Kidney (tissue), 13 donors: ENCODE measurements at regions not wholly inside any gene's neighbourhood (a gene's known extent, or its start where the extent isn't known, plus 50 kb on each side); places are given as distances from the start of the nearest gene placed in this dataset.

Experiments
- DNase-seq, 5 donors: peaks; one replicate each; pipeline ENCODE4 v3.0.0-alpha.2; 2013 to 2020
- FAIRE-seq: peaks from 2 replicates; lab custom pipeline; 2012; peaks lifted over from hg19 to GRCh38; lab: Jason Lieb, UNC
- H3K27ac ChIP-seq, 2 donors: one replicate each; pipeline ENCODE4 v1.7.0; 2013; ENCODE audit warnings: low read depth in 2 of 2, low read length in 2 of 2, inconsistent platforms in 1 of 2
- H3K27me3 ChIP-seq: one replicate; pipeline ENCODE4 v1.7.1; 2013; ENCODE audit warnings: low read length, inconsistent platforms; ENCODE audit not compliant: control insufficient read depth, insufficient read depth
- H3K36me3 ChIP-seq, 3 donors: one replicate each; pipeline versions ENCODE4 v1.7.0 to v1.7.1; 2013; ENCODE audit warnings: low read length in 3 of 3, control low read depth in 1 of 3, inconsistent platforms in 1 of 3; ENCODE audit not compliant: insufficient read depth in 3 of 3, control insufficient read depth in 2 of 3
- H3K4me1 ChIP-seq, 3 donors: one replicate each; pipeline versions ENCODE4 v1.7.0 to v1.7.1; 2013; ENCODE audit warnings: low read length in 3 of 3, inconsistent platforms in 1 of 3, low read depth in 1 of 3; ENCODE audit not compliant: control insufficient read depth in 2 of 3, insufficient read depth in 2 of 3
- H3K4me3 ChIP-seq, 3 donors: one replicate each; pipeline versions ENCODE4 v1.7.0 to v1.8.1; 2013; ENCODE audit warnings: low read length in 3 of 3, control low read depth in 1 of 3, inconsistent platforms in 1 of 3
- H3K9ac ChIP-seq, 3 donors: one replicate each; pipeline versions ENCODE4 v1.7.0 to v1.7.1; 2013; ENCODE audit warnings: low read length in 3 of 3, control low read depth in 1 of 3, inconsistent platforms in 1 of 3
- H3K9me3 ChIP-seq, 3 donors: one replicate each; pipeline versions ENCODE4 v1.7.0 to v1.7.1; 2013; ENCODE audit warnings: low read length in 3 of 3, control low read depth in 1 of 3, inconsistent platforms in 1 of 3; ENCODE audit not compliant: control insufficient read depth in 2 of 3, insufficient read depth in 1 of 3
- intact Hi-C: fragments of 100-400 bp; cut with DNase I; formaldehyde crosslinking; loops from one replicate; pipeline ENCODE4 v1.11.1; 2022
- TF ChIP-seq, protein P1 (sequence below): IDR thresholded peaks from 3 replicates; pipeline ENCODE4 v1.5.1; 2012; ENCODE audit warnings: mild to moderate bottlenecking, moderate library complexity, borderline replicate concordance; ENCODE audit not compliant: insufficient read depth; ENCODE audit errors: extremely low read depth
- donor health status: control.
- donor health status: control.
- donor health status: control.
- donor health status: control.
- donor health status: control.
- donor health status: DM: yes; HTN: yes; CAD: no.
- donor health status: Normal renal cell carcinoma (clear cell type).

DNA sequence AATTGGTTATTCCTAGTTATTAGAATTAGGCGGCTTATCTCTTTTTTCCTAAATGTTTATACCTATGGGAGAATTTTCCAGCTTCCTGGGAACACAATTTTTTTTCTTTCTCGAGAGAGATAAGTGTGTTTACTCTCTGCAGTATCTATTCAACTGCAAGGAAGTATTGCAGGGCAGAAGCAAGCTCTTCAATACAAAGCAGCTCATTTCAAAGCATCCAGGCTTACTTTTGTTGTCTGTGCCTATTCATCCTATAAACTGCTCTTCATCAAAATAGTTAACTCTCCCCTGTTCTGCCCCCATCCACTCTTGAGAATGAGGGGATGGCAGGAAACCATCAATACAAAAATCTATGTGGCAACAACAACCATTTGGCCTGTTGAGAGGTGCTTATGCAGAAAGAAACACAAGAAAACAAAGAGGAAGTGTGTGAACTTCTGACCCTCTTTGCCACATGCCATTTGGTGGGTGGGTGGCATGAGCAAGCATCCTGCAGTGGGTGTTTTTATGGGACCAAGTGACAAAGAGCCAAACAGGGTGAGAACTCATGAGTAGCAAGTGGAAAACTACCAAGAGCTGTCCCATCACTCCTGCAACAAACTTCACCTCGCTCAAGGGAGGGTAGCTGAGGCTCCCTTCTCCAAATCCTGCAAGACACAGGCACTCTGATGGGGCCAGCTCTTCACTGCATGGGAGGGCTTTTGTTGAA is 50.6 kb upstream of the MRPS6 start:
- no peak for FAIRE-seq
- Histone ChIP-seq H3K27me3 (no peaks in the 10 kb centered on the region), H3K27ac (no peak overlapping the region), H3K9ac (no peak overlapping the region), H3K36me3 (no peaks in the 10 kb centered on the region), H3K9me3 (peaks cover 0 to 5% (median 0%) of the 10 kb centered on the region in 3 donors), H3K4me3 (no peak overlapping the region), H3K4me1 (no peaks in the 10 kb centered on the region)
- intact Hi-C loops: no loop called here
- TF ChIP-seq, protein P1, sequence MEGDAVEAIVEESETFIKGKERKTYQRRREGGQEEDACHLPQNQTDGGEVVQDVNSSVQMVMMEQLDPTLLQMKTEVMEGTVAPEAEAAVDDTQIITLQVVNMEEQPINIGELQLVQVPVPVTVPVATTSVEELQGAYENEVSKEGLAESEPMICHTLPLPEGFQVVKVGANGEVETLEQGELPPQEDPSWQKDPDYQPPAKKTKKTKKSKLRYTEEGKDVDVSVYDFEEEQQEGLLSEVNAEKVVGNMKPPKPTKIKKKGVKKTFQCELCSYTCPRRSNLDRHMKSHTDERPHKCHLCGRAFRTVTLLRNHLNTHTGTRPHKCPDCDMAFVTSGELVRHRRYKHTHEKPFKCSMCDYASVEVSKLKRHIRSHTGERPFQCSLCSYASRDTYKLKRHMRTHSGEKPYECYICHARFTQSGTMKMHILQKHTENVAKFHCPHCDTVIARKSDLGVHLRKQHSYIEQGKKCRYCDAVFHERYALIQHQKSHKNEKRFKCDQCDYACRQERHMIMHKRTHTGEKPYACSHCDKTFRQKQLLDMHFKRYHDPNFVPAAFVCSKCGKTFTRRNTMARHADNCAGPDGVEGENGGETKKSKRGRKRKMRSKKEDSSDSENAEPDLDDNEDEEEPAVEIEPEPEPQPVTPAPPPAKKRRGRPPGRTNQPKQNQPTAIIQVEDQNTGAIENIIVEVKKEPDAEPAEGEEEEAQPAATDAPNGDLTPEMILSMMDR: no peak
- DNase-seq: no peak

- no peak for DNase-seq
- Histone ChIP-seq H3K27me3 (no peaks in the 10 kb centered on the region), H3K4me3 (no peak overlapping the region), H3K9me3 (peaks cover 0 to 5% (median 0%) of the 10 kb centered on the region in 3 donors), H3K27ac (no peak overlapping the region), H3K4me1 (no peaks in the 10 kb centered on the region), H3K36me3 (no peaks in the 10 kb centered on the region), H3K9ac (no peak overlapping the region)
- TF ChIP-seq, protein P1: no peak
- intact Hi-C loops: no loop called here
- FAIRE-seq: no peak
These were observed 51.7 kb upstream of the MRPS6 start for GRCh38 chr21:34021726-34022125.

GRCh38 chr21:34020983-34021553 is 52.3 kb upstream of the MRPS6 start:
- TF ChIP-seq, protein P1: no peak
- H3K27ac ChIP-seq: no peak overlapping the region
- DNase-seq (no peak), FAIRE-seq (no peak)
- H3K36me3 ChIP-seq: no peaks in the 10 kb centered on the region
- intact Hi-C loops: no loop called here
- no peak overlapping the region for H3K4me3 ChIP-seq
- no peak overlapping the region for H3K9ac ChIP-seq
- H3K27me3 ChIP-seq: no peaks in the 10 kb centered on the region
- H3K9me3 ChIP-seq: peaks cover 0 to 5% (median 0%) of the 10 kb centered on the region in 3 donors
- no peaks in the 10 kb centered on the region for H3K4me1 ChIP-seq
